GM18502 (cell line): ENCODE measurements at regions not wholly inside any gene's neighbourhood (a gene's known extent, or its start where the extent isn't known, plus 50 kb on each side); places are given as distances from the start of the nearest gene placed in this dataset.

ENCODE experiments used
- ATAC-seq: cut with Tn5 transposase; IDR thresholded peaks from one replicate; pipeline ENCODE4 v1.9.1; 2021; ENCODE audit warnings: mild to moderate bottlenecking; ENCODE audit not compliant: unreplicated experiment, poor library complexity

DNA sequence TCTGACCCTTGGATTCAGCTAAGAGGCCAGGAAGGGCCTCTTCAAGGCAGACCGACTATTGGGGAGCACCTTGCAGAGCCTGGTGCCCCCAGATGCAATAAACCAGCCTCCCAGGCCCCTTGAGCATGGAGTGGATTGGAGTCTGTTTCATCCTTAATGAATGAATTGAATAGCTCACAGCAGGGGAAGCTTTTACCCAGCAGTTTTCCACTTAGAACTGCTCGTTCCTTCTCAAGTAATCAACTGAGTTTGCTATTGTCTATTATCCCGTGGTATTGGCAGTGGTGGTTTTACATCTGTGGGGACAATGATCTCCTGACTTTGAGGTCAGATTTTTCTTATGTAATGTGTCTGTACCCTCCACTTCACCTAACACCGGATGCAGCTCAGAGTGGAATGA lies 197.6 kb downstream of the AACS start:
- no peak for ATAC-seq

- no peak for ATAC-seq
Measured at GRCh38 chr12:125263385-125263784, 198.2 kb downstream of the AACS start.

GRCh38 chr12:125267114-125267513 lies 201.9 kb downstream of the AACS start:
- no peak for ATAC-seq

- ATAC-seq: no peak
Measured at GRCh38 chr12:125269276-125269675, 204.0 kb downstream of the AACS start.

GRCh38 chr12:125271892-125272291 lies 206.7 kb downstream of the AACS start:
- no peak for ATAC-seq

DNA sequence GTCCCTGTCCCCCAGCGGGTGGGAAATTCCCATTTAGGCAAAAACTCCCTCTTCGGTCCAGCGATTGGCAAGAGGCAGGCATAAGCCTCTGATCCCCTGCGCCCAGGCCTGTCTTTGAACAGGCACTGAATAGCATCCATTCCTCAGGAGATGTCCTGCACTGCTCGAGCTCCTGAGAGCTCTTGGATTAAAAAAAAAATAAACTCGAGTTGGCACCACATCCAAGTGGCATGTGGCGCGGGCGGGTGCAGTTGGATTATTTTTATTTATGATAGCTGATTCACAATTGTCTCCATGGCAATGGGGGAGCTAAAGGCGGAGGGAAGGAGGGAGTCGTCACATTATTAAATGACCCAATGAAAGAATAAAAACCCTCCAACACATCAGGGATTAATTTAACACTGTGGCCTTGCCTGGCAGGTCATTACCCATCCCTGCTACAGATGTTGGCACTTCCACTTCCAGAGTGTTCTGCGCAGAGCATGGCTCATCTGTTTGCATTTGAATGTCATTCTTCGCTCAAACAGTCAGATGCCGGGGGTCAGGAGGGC lies 207.2 kb downstream of the AACS start:
- ATAC-seq: no peak

DNA sequence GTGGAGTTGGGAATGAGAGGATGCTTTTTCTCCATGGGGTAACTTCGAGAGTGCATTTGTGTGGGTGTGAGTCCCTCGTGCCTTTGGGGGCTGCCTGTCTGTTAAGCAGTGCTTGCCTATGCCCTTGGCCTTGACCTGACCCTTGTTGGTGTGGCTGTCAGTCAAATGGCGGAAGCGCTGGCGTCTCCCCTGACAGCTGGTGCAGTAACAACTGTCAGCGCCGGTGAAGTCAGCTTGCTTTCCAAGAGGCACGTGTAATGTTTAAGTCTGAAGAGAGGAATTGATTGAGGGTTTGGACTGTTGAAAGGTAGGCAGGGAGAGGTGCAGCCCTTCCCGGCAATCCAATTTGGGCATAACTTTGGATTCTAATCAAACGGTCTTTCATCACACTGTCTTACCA lies 211.3 kb downstream of the AACS start:
- no peak for ATAC-seq

DNA sequence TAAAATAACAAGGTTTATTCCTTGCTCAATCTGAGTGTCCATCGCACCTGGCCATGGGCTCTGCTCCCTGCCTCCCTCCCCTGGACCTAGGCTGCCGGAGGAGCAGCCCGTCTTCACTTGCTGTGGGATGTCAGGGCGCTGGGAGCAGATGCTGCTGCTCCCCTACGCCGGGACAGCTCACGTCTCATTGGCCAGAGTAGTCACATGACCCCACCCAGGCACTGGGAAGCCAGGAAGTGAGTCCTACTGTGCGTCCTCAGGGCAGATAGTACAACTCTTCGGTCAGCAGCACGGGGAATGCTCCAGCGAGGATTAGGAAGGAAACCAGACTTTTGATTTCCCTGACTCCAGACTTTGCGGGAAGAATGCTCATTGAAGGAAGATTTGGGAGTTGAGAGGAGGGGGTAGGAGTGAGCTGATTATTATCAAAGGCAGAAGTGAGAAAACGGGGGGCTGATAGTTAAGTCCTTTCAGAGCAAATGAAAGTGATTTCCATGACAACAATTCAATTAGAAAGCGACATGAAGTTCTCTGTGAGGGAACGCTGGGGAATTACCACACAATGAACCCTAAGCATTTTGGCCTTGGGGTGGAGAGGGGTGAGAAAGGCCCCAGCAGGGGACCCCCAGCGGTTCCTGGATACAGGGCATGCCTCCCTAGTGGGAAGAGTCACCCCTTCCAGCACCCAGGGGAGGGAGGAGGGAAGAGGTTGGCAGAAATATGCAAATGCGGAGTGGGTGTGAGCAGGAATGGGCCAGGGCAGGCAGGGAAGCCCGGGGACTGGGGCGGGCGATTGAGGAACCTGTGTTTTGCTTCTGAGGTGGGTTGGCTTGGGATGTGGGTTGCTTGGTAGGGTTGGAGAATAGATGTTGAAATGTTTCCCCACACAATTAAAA lies 215.5 kb downstream of the AACS start:
- ATAC-seq: no peak

GRCh38 chr12:125282921-125283320 lies 217.7 kb downstream of the AACS start:
- ATAC-seq: no peak

- no peak for ATAC-seq
Measured at GRCh38 chr12:125283521-125283920, 218.3 kb downstream of the AACS start.

DNA sequence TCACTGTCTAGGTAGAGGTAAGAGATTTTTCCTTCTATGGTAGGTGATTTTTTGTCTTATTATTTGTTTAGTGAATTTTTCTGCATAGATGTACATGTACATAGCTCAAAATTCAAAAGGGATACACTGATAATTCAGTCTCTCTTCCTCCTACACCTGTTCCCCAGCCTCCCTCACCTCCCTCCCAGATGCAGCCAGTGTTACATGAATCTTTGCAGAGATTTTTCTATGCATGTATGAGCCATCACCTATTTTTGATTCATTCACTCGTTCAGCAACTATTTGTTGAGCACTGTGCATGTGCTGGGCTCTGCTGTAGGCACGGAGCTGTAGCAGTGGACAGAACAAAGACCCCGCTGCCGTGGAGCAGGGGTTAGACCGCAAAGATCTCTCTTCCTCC lies 218.9 kb downstream of the AACS start:
- ATAC-seq: no peak

- ATAC-seq: no peak
Measured at GRCh38 chr12:125284945-125285685, 219.9 kb downstream of the AACS start.

- ATAC-seq: no peak
Measured at GRCh38 chr12:125286005-125286727, 220.9 kb downstream of the AACS start.

GRCh38 chr12:125287155-125287847 lies 222.1 kb downstream of the AACS start:
- peak; percentile 85 for ATAC-seq

- ATAC-seq: no peak
Measured at GRCh38 chr12:125288931-125289928, 224.0 kb downstream of the AACS start.

DNA sequence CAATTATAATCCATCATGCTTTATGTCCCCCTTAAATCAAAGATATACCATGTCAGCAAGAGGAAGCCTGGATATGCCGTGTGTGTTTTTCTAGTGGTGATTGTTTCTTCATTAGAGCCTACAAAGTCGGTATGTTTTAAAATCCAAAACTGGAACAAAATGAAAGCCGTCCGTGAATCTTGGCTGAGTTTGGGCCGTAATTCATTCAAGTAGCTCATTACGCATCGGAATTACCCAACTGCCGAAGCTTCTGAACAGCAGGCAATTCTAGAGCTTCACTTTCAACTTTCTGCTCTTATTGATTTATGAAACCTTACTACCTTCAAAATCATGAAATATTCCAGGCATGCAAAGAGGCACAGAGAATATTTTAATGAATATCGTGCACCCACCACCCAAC lies 224.7 kb downstream of the AACS start:
- ATAC-seq: no peak

DNA sequence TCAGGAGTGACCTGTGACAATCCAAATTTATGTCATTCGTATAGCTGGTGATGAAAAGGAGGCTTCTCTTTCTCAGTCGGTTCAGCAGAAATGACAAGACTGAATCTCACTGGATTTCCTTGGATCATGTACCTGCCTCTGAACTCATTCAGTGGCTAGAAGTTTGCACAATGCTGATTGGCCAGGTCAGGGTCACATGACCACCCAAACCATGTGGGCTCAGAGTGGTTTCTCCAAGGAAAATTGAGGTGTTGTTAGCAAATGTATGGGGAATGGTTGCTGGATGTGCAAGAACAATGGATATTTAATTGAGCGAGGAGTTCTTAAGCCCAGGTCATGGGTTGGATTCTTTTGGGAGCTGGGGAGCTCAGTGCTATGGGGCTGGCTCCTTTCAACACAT lies 227.5 kb downstream of the AACS start:
- ATAC-seq: no peak

DNA sequence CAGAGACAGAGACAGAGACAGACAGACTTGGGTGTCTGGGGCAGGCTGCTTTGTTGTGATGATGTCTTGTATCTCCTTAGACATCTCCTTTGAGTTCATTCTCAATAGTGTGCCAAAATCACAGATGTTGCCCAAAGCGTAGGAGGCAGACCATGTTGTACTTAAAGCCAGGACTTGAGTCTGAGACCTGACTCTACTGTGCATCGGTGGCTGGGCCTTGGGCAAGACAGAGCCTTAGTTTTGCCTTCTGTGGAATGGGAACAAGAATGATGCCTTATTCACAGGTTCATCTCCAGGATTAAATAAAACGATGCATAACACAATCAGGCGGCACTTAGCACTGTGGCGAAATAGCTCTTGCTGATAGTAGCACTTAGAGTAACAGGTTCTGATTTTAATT lies 230.3 kb downstream of the AACS start:
- ATAC-seq: no peak

DNA sequence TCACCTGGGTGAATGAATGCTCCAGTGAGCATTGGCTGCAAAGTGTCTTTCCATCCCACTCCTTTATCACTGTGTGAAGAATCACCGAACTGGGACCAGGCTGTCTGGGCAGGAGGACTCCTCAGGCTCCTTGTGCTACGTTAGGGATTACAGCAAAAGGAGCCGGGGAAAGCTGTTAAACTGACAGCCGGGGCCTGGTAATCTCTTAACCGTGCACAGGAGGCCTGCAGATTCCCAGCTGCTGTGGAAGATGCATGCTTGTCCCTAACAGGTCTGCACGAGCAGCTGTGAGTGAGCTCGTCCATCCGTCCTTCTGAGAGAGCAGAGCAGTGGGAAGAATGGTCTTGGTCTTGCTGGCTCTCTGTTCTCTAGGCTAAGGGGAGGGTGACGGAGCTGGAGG lies 231.5 kb downstream of the AACS start:
- no peak for ATAC-seq
